Stomach (tissue), 8 donors: ENCODE measurements at regions not wholly inside any gene's neighbourhood (a gene's known extent, or its start where the extent isn't known, plus 50 kb on each side); places are given as distances from the start of the nearest gene placed in this dataset.

Experiments
- DNase-seq, 2 donors: peaks; one replicate each; pipeline versions ENCODE4 v3.0.0 to v3.0.0-alpha.2; 2013 to 2019
- H3K27ac ChIP-seq, 5 donors: fragments of 200-600 bp in 4 of 5; sonication (generic) in 4 of 5; one replicate each; pipeline ENCODE4 v1.5.1; 2013 to 2019; ENCODE audit warnings: mild to moderate bottlenecking in 1 of 5, moderate library complexity in 1 of 5
- H3K27me3 ChIP-seq, 3 donors: fragments of 200-600 bp; sonication (generic); one replicate each; pipeline ENCODE4 v1.5.1; 2017 to 2019; ENCODE audit warnings: mixed run types in 1 of 3
- H3K36me3 ChIP-seq, 4 donors: fragments of 200-600 bp; sonication (generic); 1 replicate in 3 of 4; 2 replicates in 1 of 4; pipeline ENCODE4 v1.5.1; 2016 to 2019
- H3K4me1 ChIP-seq, 4 donors: fragments of 200-600 bp; sonication (generic); one replicate each; pipeline ENCODE4 v1.5.1; 2016 to 2019
- H3K4me3 ChIP-seq, 4 donors: fragments of 200-600 bp; sonication (generic) in 3 of 4; one replicate each; pipeline ENCODE4 v1.5.1; 2016 to 2019; ENCODE audit warnings: mild to moderate bottlenecking in 1 of 4
- H3K9me3 ChIP-seq, 4 donors: fragments of 200-600 bp; sonication (generic); one replicate each; pipeline ENCODE4 v1.5.1; 2016 to 2019
- CTCF ChIP-seq, 7 experiments: fragments of 450-650 bp in 4 of 7; fragments of 200-600 bp in 3 of 7; sonication (generic) in 3 of 7; IDR thresholded peaks; one replicate each; pipeline ENCODE4 v1.5.1; 2016 to 2019; ENCODE audit warnings: antibody characterized with exemption in 7 of 7, control low read depth in 2 of 7, mild to moderate bottlenecking in 1 of 7
- EP300 ChIP-seq: sonication (generic); formaldehyde crosslinking; IDR thresholded peaks from one replicate; pipeline ENCODE4 v1.6.1; 2017; ENCODE audit warnings: antibody characterized with exemption
- POLR2A ChIP-seq, 4 donors: fragments of 450-650 bp; IDR thresholded peaks; one replicate each; pipeline ENCODE4 v1.6.1; 2016; ENCODE audit warnings: antibody characterized with exemption in 4 of 4, control low read depth in 2 of 4, mild to moderate bottlenecking in 1 of 4, moderate library complexity in 1 of 4
- POLR2AphosphoS5 ChIP-seq, 3 donors: sonication (generic); formaldehyde crosslinking; IDR thresholded peaks; one replicate each; pipeline ENCODE4 v1.6.1; 2016; ENCODE audit warnings: antibody characterized with exemption in 3 of 3
- WGBS, 5 donors: extraction: QIAGEN DNeasy Blood & Tissue Kit in 3 of 5; methylation state at CpG; one replicate each; pipeline versions ENCODE4 v1.1.5 to v1.1.7; 2013 to 2018; 5-methylcytosine and 5-hydroxymethylcytosine counted together
- intact Hi-C: fragments of 100-400 bp; cut with DNase I; formaldehyde crosslinking; loops from one replicate; pipeline ENCODE4 v1.15.1; 2023; ENCODE audit warnings: low total_unique reads
- donor health status: healthy with polysubstance abuse.
- donor health status: Bipolar disorder and iron deficiency.
- donor health status: healthy.

GRCh38 chrX:39555431-39555830 is 542.3 kb downstream of the BCOR start:
- Histone ChIP-seq H3K9me3 (peaks cover 0 to 26% (median 8%) of the 10 kb centered on the region in 4 donors), H3K27me3 (peaks cover 0 to 14% (median 0%) of the 10 kb centered on the region in 3 donors), H3K4me3 (no peak overlapping the region), H3K4me1 (no peaks in the 10 kb centered on the region), H3K27ac (no peak overlapping the region), H3K36me3 (no peaks in the 10 kb centered on the region)
- no peak for DNase-seq
- intact Hi-C loops, result no loop called here
- no peak for TF ChIP-seq CTCF (IDR thresholded peaks at IDR 0.05)
- no peak for TF ChIP-seq POLR2A (IDR thresholded peaks at IDR 0.05)
- no peak for TF ChIP-seq POLR2AphosphoS5 (IDR thresholded peaks at IDR 0.05)
- no peak for TF ChIP-seq EP300
- 94 to 100% (median 97%) methylated on average over 2 to 4 of the region's 4 CpGs for WGBS, 5 donors

- H3K27me3 ChIP-seq, result peaks cover 0 to 14% (median 0%) of the 10 kb centered on the region in 3 donors
- TF ChIP-seq POLR2A (IDR thresholded peaks at IDR 0.05) (no peak), CTCF (IDR thresholded peaks at IDR 0.05) (no peak), POLR2AphosphoS5 (IDR thresholded peaks at IDR 0.05) (no peak), EP300 (no peak)
- 84 to 94% (median 90%) methylated on average over 3 of the region's 3 CpGs for WGBS, 5 donors
- no peak overlapping the region for H3K27ac ChIP-seq
- no peak for DNase-seq
- H3K4me3 ChIP-seq, result no peak overlapping the region
- H3K4me1 ChIP-seq, result no peaks in the 10 kb centered on the region
- intact Hi-C loops, result no loop called here
- no peaks in the 10 kb centered on the region for H3K36me3 ChIP-seq
- peaks cover 0 to 26% (median 5%) of the 10 kb centered on the region in 4 donors for H3K9me3 ChIP-seq
These were observed 541.7 kb downstream of the BCOR start for GRCh38 chrX:39556056-39556455.

GRCh38 chrX:39559229-39559628 is 538.5 kb downstream of the BCOR start:
- Histone ChIP-seq H3K4me1 (no peaks in the 10 kb centered on the region), H3K27me3 (peaks cover 0 to 6% (median 0%) of the 10 kb centered on the region in 3 donors), H3K27ac (no peak overlapping the region), H3K4me3 (no peak overlapping the region), H3K9me3 (peaks cover 0 to 12% (median 1%) of the 10 kb centered on the region in 4 donors), H3K36me3 (no peaks in the 10 kb centered on the region)
- TF ChIP-seq POLR2AphosphoS5 (IDR thresholded peaks at IDR 0.05) (no peak), POLR2A (IDR thresholded peaks at IDR 0.05) (no peak), EP300 (no peak), CTCF (IDR thresholded peaks at IDR 0.05) (no peak)
- WGBS, 5 donors, result 66 to 81% (median 78%) methylated on average over 4 of the region's 4 CpGs
- no peak for DNase-seq
- intact Hi-C loops, result no loop called here

- Histone ChIP-seq H3K27me3 (no peaks in the 10 kb centered on the region), H3K36me3 (no peaks in the 10 kb centered on the region), H3K4me3 (no peak overlapping the region), H3K9me3 (peaks cover 0 to 1% (median under 1%) of the 10 kb centered on the region in 4 donors), H3K4me1 (no peaks in the 10 kb centered on the region), H3K27ac (no peak overlapping the region)
- intact Hi-C loops, result no loop called here
- WGBS, 5 donors, result 75 to 84% (median 80%) methylated on average over 12 of the region's 12 CpGs
- no peak for TF ChIP-seq CTCF (IDR thresholded peaks at IDR 0.05)
- no peak for TF ChIP-seq EP300
- TF ChIP-seq POLR2A (IDR thresholded peaks at IDR 0.05), result no peak
- TF ChIP-seq POLR2AphosphoS5 (IDR thresholded peaks at IDR 0.05), result no peak
- no peak for DNase-seq
These were observed 537.5 kb downstream of the BCOR start for GRCh38 chrX:39560271-39560670.
